ENCODE measurements at regions not wholly inside any gene's neighbourhood (a gene's known extent, or its start where the extent isn't known, plus 50 kb on each side); places are given as distances from the start of the nearest gene placed in this dataset.

DNA sequence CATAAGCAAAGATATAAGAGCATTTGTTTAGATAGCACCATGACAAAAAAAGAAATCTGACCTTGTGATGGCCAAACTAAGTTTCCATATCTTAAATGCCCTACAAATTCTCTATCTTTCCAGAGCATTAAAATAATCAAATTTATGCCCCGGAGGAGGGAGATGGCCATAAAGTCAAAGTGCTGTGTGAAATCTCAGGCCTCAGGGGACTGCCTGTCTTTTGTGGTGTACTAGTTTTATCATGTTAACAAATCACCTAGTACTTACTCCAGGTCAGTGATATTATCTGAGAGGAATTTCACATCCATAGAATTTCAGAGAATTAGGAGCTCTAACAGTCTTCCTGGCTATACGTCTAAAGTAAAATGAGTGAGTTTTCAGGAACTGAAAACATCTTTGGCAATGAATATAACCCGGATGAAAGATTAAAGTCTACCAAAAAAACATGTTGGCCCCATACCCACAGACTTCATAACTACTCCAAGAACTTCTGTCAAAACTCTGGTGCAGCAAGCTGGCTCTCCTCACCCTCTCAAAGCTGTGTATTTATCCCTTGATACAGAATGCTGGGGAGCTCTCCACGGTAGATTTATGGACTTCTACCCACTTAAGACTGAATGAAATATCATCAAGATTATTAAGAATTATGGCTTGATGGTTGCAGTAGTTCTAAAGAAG is 682.8 kb downstream of the SORCS1 start:
- TF ChIP-seq POLR2A (IDR thresholded peaks at IDR 0.05) = no peak
- TF ChIP-seq, protein P1, sequence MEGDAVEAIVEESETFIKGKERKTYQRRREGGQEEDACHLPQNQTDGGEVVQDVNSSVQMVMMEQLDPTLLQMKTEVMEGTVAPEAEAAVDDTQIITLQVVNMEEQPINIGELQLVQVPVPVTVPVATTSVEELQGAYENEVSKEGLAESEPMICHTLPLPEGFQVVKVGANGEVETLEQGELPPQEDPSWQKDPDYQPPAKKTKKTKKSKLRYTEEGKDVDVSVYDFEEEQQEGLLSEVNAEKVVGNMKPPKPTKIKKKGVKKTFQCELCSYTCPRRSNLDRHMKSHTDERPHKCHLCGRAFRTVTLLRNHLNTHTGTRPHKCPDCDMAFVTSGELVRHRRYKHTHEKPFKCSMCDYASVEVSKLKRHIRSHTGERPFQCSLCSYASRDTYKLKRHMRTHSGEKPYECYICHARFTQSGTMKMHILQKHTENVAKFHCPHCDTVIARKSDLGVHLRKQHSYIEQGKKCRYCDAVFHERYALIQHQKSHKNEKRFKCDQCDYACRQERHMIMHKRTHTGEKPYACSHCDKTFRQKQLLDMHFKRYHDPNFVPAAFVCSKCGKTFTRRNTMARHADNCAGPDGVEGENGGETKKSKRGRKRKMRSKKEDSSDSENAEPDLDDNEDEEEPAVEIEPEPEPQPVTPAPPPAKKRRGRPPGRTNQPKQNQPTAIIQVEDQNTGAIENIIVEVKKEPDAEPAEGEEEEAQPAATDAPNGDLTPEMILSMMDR (IDR thresholded peaks at IDR 0.05) = no peak

Data from right lobe of liver (tissue), 4 donors.